ENCODE measurements at regions not wholly inside any gene's neighbourhood (a gene's known extent, or its start where the extent isn't known, plus 50 kb on each side); places are given as distances from the start of the nearest gene placed in this dataset.

GRCh38 chr5:158436271-158437065 is 577.5 kb upstream of the CLINT1 start:
- Histone ChIP-seq H3K9me3 (ENCODE audit: low read depth, low read length) (no peaks in the 10 kb centered on the region), H3K9ac (ENCODE audit: insufficient read length) (no peak overlapping the region), H3K4me3 (no peak overlapping the region), H3K27ac (no peak overlapping the region), H3K36me3 (ENCODE audit: insufficient read depth, low read length) (no peaks in the 10 kb centered on the region)
- TF ChIP-seq FOXP2 (optimal IDR thresholded peaks at IDR 0.05; ENCODE audit: control extremely low read depth, extremely low read length, insufficient read depth): no peak
- TF ChIP-seq EZH2 (IDR thresholded peaks at IDR 0.05): no peak
- no peak for TF ChIP-seq POLR2AphosphoS5 (IDR thresholded peaks at IDR 0.05; ENCODE audit: borderline replicate concordance, low read depth, low read length)
- no peak for DNase-seq (ENCODE audit: low read depth, low spot score)

- no peaks in the 10 kb centered on the region for H3K36me3 ChIP-seq (ENCODE audit: insufficient read depth, low read length)
- no peak overlapping the region for H3K4me3 ChIP-seq
- no peak for DNase-seq (ENCODE audit: low read depth, low spot score)
- no peaks in the 10 kb centered on the region for H3K9me3 ChIP-seq (ENCODE audit: low read depth, low read length)
- H3K27ac ChIP-seq: no peak overlapping the region
- TF ChIP-seq POLR2AphosphoS5 (IDR thresholded peaks at IDR 0.05; ENCODE audit: borderline replicate concordance, low read depth, low read length) (no peak), EZH2 (IDR thresholded peaks at IDR 0.05) (no peak), FOXP2 (optimal IDR thresholded peaks at IDR 0.05; ENCODE audit: control extremely low read depth, extremely low read length, insufficient read depth) (no peak)
- H3K9ac ChIP-seq (ENCODE audit: insufficient read length): no peak overlapping the region
Measured at GRCh38 chr5:158435161-158435616, 576.2 kb upstream of the CLINT1 start.

DNA sequence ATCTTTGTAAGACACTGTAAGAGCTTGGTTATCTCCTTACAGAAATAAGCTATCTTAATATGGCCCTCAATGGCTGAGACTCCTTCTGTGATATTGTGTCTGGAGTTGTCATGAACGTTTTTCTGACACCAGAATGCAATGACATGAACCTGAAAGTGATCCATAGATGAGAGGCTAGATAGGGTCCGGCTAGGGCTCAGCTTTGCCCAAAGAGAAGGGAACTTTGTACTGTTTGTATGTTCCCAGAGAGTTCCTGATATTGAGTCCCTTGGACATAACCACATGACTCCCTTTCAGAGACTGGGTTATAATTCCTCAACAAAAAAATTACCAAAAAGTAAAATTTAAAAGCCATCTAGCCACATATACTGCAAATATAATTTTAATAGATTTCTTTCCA is 575.8 kb upstream of the CLINT1 start:
- Histone ChIP-seq H3K27ac (no peak overlapping the region), H3K9ac (ENCODE audit: insufficient read length) (no peak overlapping the region), H3K36me3 (ENCODE audit: insufficient read depth, low read length) (no peaks in the 10 kb centered on the region), H3K4me3 (no peak overlapping the region), H3K9me3 (ENCODE audit: low read depth, low read length) (no peaks in the 10 kb centered on the region)
- DNase-seq (ENCODE audit: low read depth, low spot score): no peak
- TF ChIP-seq FOXP2 (optimal IDR thresholded peaks at IDR 0.05; ENCODE audit: control extremely low read depth, extremely low read length, insufficient read depth) (no peak), EZH2 (IDR thresholded peaks at IDR 0.05) (no peak), POLR2AphosphoS5 (IDR thresholded peaks at IDR 0.05; ENCODE audit: borderline replicate concordance, low read depth, low read length) (no peak)

DNA sequence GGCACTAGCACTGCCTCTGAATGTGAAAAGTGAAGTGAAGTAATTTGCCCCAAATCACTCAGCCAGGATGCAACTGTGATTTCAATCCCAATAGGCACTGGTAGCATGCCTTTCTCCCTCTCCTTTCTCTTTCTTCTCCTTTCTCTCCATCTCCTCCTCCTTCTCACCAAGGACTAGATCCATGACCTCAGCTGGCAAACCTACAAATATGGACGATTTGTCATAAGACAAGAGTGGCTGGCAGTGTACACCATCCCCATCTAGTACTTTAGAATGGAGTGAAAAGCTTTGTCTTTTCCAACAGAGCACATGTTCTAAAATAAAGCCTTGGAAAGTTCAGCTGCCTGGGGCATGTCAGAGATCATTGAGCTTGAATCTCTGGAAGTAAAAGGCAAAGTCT is 574.7 kb upstream of the CLINT1 start:
- H3K9me3 ChIP-seq (ENCODE audit: low read depth, low read length): no peaks in the 10 kb centered on the region
- H3K36me3 ChIP-seq (ENCODE audit: insufficient read depth, low read length): no peaks in the 10 kb centered on the region
- TF ChIP-seq FOXP2 (optimal IDR thresholded peaks at IDR 0.05; ENCODE audit: control extremely low read depth, extremely low read length, insufficient read depth): no peak
- no peak for TF ChIP-seq EZH2 (IDR thresholded peaks at IDR 0.05)
- no peak for TF ChIP-seq POLR2AphosphoS5 (IDR thresholded peaks at IDR 0.05; ENCODE audit: borderline replicate concordance, low read depth, low read length)
- H3K27ac ChIP-seq: no peak overlapping the region
- no peak for DNase-seq (ENCODE audit: low read depth, low spot score)
- H3K4me3 ChIP-seq: no peak overlapping the region
- H3K9ac ChIP-seq (ENCODE audit: insufficient read length): no peak overlapping the region

GRCh38 chr5:158431369-158432029 is 572.6 kb upstream of the CLINT1 start:
- DNase-seq (ENCODE audit: low read depth, low spot score): no peak
- no peaks in the 10 kb centered on the region for H3K9me3 ChIP-seq (ENCODE audit: low read depth, low read length)
- H3K4me3 ChIP-seq: no peak overlapping the region
- no peaks in the 10 kb centered on the region for H3K36me3 ChIP-seq (ENCODE audit: insufficient read depth, low read length)
- H3K27ac ChIP-seq: no peak overlapping the region
- no peak overlapping the region for H3K9ac ChIP-seq (ENCODE audit: insufficient read length)
- TF ChIP-seq FOXP2 (optimal IDR thresholded peaks at IDR 0.05; ENCODE audit: control extremely low read depth, extremely low read length, insufficient read depth) (no peak), EZH2 (IDR thresholded peaks at IDR 0.05) (no peak), POLR2AphosphoS5 (IDR thresholded peaks at IDR 0.05; ENCODE audit: borderline replicate concordance, low read depth, low read length) (no peak)

DNA sequence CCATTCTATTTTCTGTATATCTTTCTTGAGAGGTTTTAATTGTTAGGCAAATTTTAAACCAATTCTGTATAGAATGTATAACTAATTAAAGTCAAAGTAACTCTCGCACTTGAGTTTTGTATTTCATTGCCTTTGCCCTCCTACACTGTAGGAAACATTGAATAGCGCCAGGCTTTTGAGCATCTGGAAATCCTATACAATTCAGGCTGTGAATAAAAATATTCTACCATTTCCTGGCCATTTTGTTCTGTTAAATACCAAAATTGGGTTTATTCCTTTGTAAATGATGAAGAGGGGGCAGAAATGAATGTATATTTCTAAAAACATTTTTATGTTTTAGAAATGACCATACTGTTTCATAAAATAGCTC is 571.8 kb upstream of the CLINT1 start:
- no peak overlapping the region for H3K9ac ChIP-seq (ENCODE audit: insufficient read length)
- DNase-seq (ENCODE audit: low read depth, low spot score): no peak
- no peak overlapping the region for H3K4me3 ChIP-seq
- TF ChIP-seq EZH2 (IDR thresholded peaks at IDR 0.05) (no peak), FOXP2 (optimal IDR thresholded peaks at IDR 0.05; ENCODE audit: control extremely low read depth, extremely low read length, insufficient read depth) (no peak), POLR2AphosphoS5 (IDR thresholded peaks at IDR 0.05; ENCODE audit: borderline replicate concordance, low read depth, low read length) (no peak)
- H3K27ac ChIP-seq: no peak overlapping the region
- H3K9me3 ChIP-seq (ENCODE audit: low read depth, low read length): no peaks in the 10 kb centered on the region
- H3K36me3 ChIP-seq (ENCODE audit: insufficient read depth, low read length): no peaks in the 10 kb centered on the region

GRCh38 chr5:158430166-158430797 is 571.3 kb upstream of the CLINT1 start:
- Histone ChIP-seq H3K36me3 (ENCODE audit: insufficient read depth, low read length) (no peaks in the 10 kb centered on the region), H3K27ac (no peak overlapping the region), H3K9ac (ENCODE audit: insufficient read length) (no peak overlapping the region), H3K4me3 (no peak overlapping the region), H3K9me3 (ENCODE audit: low read depth, low read length) (no peaks in the 10 kb centered on the region)
- no peak for TF ChIP-seq EZH2 (IDR thresholded peaks at IDR 0.05)
- no peak for TF ChIP-seq POLR2AphosphoS5 (IDR thresholded peaks at IDR 0.05; ENCODE audit: borderline replicate concordance, low read depth, low read length)
- no peak for TF ChIP-seq FOXP2 (optimal IDR thresholded peaks at IDR 0.05; ENCODE audit: control extremely low read depth, extremely low read length, insufficient read depth)
- DNase-seq (ENCODE audit: low read depth, low spot score): no peak

GRCh38 chr5:158429564-158429963 is 570.6 kb upstream of the CLINT1 start:
- no peak overlapping the region for H3K4me3 ChIP-seq
- H3K9me3 ChIP-seq (ENCODE audit: low read depth, low read length): no peaks in the 10 kb centered on the region
- TF ChIP-seq FOXP2 (optimal IDR thresholded peaks at IDR 0.05; ENCODE audit: control extremely low read depth, extremely low read length, insufficient read depth): no peak
- TF ChIP-seq EZH2 (IDR thresholded peaks at IDR 0.05): no peak
- no peak for TF ChIP-seq POLR2AphosphoS5 (IDR thresholded peaks at IDR 0.05; ENCODE audit: borderline replicate concordance, low read depth, low read length)
- H3K36me3 ChIP-seq (ENCODE audit: insufficient read depth, low read length): no peaks in the 10 kb centered on the region
- no peak overlapping the region for H3K27ac ChIP-seq
- DNase-seq (ENCODE audit: low read depth, low spot score): no peak
- H3K9ac ChIP-seq (ENCODE audit: insufficient read length): no peak overlapping the region

Measured in SK-N-MC (cell line).